KMS-11 (cell line): ENCODE measurements at regions not wholly inside any gene's neighbourhood (a gene's known extent, or its start where the extent isn't known, plus 50 kb on each side); places are given as distances from the start of the nearest gene placed in this dataset.

Experiments
- H2AFZ ChIP-seq: fragments of 200-600 bp; sonication (generic); 2 replicates; pipeline ENCODE4 v1.6.1; 2016; ENCODE audit warnings: antibody characterized with exemption, mixed run types, low read depth
- H3K27ac ChIP-seq: fragments of 200-600 bp; sonication (generic); 2 replicates; pipeline ENCODE4 v1.6.1; 2016; ENCODE audit warnings: mild to moderate bottlenecking, mixed run types
- H3K27me3 ChIP-seq: fragments of 200-600 bp; sonication (generic); 2 replicates; pipeline ENCODE4 v1.6.1; 2017; ENCODE audit warnings: mild to moderate bottlenecking, low read depth, mixed run types, moderate library complexity; ENCODE audit not compliant: insufficient read depth
- H3K36me3 ChIP-seq: fragments of 200-600 bp; sonication (generic); 2 replicates; pipeline ENCODE4 v1.6.1; 2017; ENCODE audit warnings: mild to moderate bottlenecking, mixed run types; ENCODE audit not compliant: insufficient read depth
- H3K4me1 ChIP-seq: fragments of 200-600 bp; sonication (generic); 2 replicates; pipeline ENCODE4 v1.6.1; 2016; ENCODE audit warnings: mild to moderate bottlenecking, low read depth, mixed run types; ENCODE audit not compliant: poor library complexity, severe bottlenecking
- H3K4me2 ChIP-seq: fragments of 200-600 bp; sonication (generic); 2 replicates; pipeline ENCODE4 v1.7.0; 2016; ENCODE audit warnings: mild to moderate bottlenecking, mixed run types
- H3K4me3 ChIP-seq: fragments of 200-600 bp; sonication (generic); IDR thresholded peaks from 2 replicates; pipeline ENCODE4 v1.6.1; 2017; ENCODE audit warnings: low read depth, low read length, mixed read lengths; ENCODE audit not compliant: insufficient read depth
- H3K79me2 ChIP-seq: fragments of 200-600 bp; sonication (generic); 2 replicates; pipeline ENCODE4 v1.6.1; 2016; ENCODE audit warnings: low read depth, mixed run types; ENCODE audit not compliant: insufficient read depth
- H3K9ac ChIP-seq: fragments of 200-600 bp; sonication (generic); 2 replicates; pipeline ENCODE4 v1.6.1; 2016; ENCODE audit warnings: mild to moderate bottlenecking, mixed run types
- H4K20me1 ChIP-seq: fragments of 200-600 bp; sonication (generic); 2 replicates; pipeline ENCODE4 v1.6.1; 2016; ENCODE audit warnings: mild to moderate bottlenecking, mixed run types; ENCODE audit not compliant: insufficient read depth
- CTCF ChIP-seq: fragments of 200-600 bp; sonication (generic); conservative IDR thresholded peaks from 2 replicates; pipeline ENCODE4 v1.6.1; 2017; ENCODE audit warnings: low read depth, mild to moderate bottlenecking, antibody characterized with exemption, low read length, moderate library complexity, mixed read lengths

- Histone ChIP-seq H3K4me2 (no peak overlapping the region), H3K4me1 (no peaks in the 10 kb centered on the region), H3K27ac (no peak overlapping the region)
Observed at GRCh38 chr12:118680356-118680963, 300.9 kb upstream of the SRRM4 start.

GRCh38 chr12:118682656-118683055 lies 298.7 kb upstream of the SRRM4 start:
- H4K20me1 ChIP-seq: no peaks in the 10 kb centered on the region
- no peak for TF ChIP-seq CTCF
- H3K27me3 ChIP-seq: no peaks in the 10 kb centered on the region
- H3K79me2 ChIP-seq: no peaks in the 10 kb centered on the region
- H3K27ac ChIP-seq: no peak overlapping the region
- no peak overlapping the region for H2AFZ ChIP-seq
- H3K4me1 ChIP-seq: no peaks in the 10 kb centered on the region
- no peak overlapping the region for H3K9ac ChIP-seq
- no peak overlapping the region for H3K4me2 ChIP-seq
- no peaks in the 10 kb centered on the region for H3K36me3 ChIP-seq
- H3K4me3 ChIP-seq: no peak overlapping the region

More at GRCh38 chr12:118680356-118680963, 300.9 kb upstream of the SRRM4 start:
- no peak overlapping the region for H3K9ac ChIP-seq
- no peaks in the 10 kb centered on the region for H3K79me2 ChIP-seq
- no peak for TF ChIP-seq CTCF
- H4K20me1 ChIP-seq: no peaks in the 10 kb centered on the region
- H2AFZ ChIP-seq: no peak overlapping the region
- H3K36me3 ChIP-seq: no peaks in the 10 kb centered on the region
- H3K4me3 ChIP-seq: no peak overlapping the region
- no peaks in the 10 kb centered on the region for H3K27me3 ChIP-seq

- Histone ChIP-seq H3K4me2 (no peak overlapping the region), H3K9ac (no peak overlapping the region), H3K27me3 (no peaks in the 10 kb centered on the region), H3K27ac (no peak overlapping the region), H3K4me1 (no peaks in the 10 kb centered on the region), H2AFZ (no peak overlapping the region), H4K20me1 (no peaks in the 10 kb centered on the region), H3K4me3 (no peak overlapping the region), H3K79me2 (no peaks in the 10 kb centered on the region), H3K36me3 (no peaks in the 10 kb centered on the region)
- no peak for TF ChIP-seq CTCF
Observed at GRCh38 chr12:118685983-118686607, 295.2 kb upstream of the SRRM4 start.

- Histone ChIP-seq H3K4me1 (no peaks in the 10 kb centered on the region), H3K9ac (no peak overlapping the region), H3K27me3 (no peaks in the 10 kb centered on the region), H2AFZ (no peak overlapping the region), H3K27ac (no peak overlapping the region), H3K79me2 (no peaks in the 10 kb centered on the region), H4K20me1 (no peaks in the 10 kb centered on the region), H3K4me2 (no peak overlapping the region), H3K4me3 (no peak overlapping the region), H3K36me3 (no peaks in the 10 kb centered on the region)
- TF ChIP-seq CTCF: no peak
Observed at GRCh38 chr12:118689793-118690192, 291.5 kb upstream of the SRRM4 start.
